ENCODE measurements at regions not wholly inside any gene's neighbourhood (a gene's known extent, or its start where the extent isn't known, plus 50 kb on each side); places are given as distances from the start of the nearest gene placed in this dataset.

- TF ChIP-seq CTCF (IDR thresholded peaks at IDR 0.05) (no peak), POLR2A (IDR thresholded peaks at IDR 0.05) (no peak)
Observed at GRCh38 chr5:85938201-85938600, 679.5 kb upstream of the COX7C start.
